Parathyroid adenoma (tissue), 2 donors: ENCODE measurements at regions not wholly inside any gene's neighbourhood (a gene's known extent, or its start where the extent isn't known, plus 50 kb on each side); places are given as distances from the start of the nearest gene placed in this dataset.
"Not testable (repeated sequence)": the region's sequence is repeated elsewhere in the genome, so short reads cannot be mapped to it uniquely, and the experiment has no call there.

Experiments used
- H2AFZ ChIP-seq: fragments of 300-600 bp; sonication (generic); one replicate; pipeline ENCODE4 v1.7.0; 2017; ENCODE audit warnings: antibody characterized with exemption, mild to moderate bottlenecking
- H3K27ac ChIP-seq: fragments of 300-600 bp; sonication (generic); one replicate; pipeline ENCODE4 v1.7.0; 2017
- H3K27me3 ChIP-seq: fragments of 300-600 bp; sonication (generic); one replicate; pipeline ENCODE4 v1.7.0; 2017; ENCODE audit warnings: low read length; ENCODE audit not compliant: control insufficient read depth, insufficient read depth
- H3K36me3 ChIP-seq: fragments of 300-600 bp; sonication (generic); one replicate; pipeline ENCODE4 v1.7.0; 2017; ENCODE audit warnings: low read length; ENCODE audit not compliant: control insufficient read depth, insufficient read depth
- H3K4me1 ChIP-seq: fragments of 300-600 bp; sonication (generic); one replicate; pipeline ENCODE4 v1.7.0; 2017; ENCODE audit warnings: control low read depth
- H3K4me2 ChIP-seq: fragments of 300-600 bp; sonication (generic); one replicate; pipeline ENCODE4 v1.7.0; 2017; ENCODE audit warnings: low read length
- H3K4me3 ChIP-seq: fragments of 300-600 bp; sonication (generic); one replicate; pipeline ENCODE4 v1.7.0; 2017; ENCODE audit warnings: low read depth, low read length
- H3K79me2 ChIP-seq: fragments of 300-600 bp; sonication (generic); one replicate; pipeline ENCODE4 v1.7.0; 2017; ENCODE audit warnings: control low read depth
- H3K9ac ChIP-seq: fragments of 300-600 bp; sonication (generic); one replicate; pipeline ENCODE4 v1.7.0; 2017; ENCODE audit warnings: mild to moderate bottlenecking
- H3K9me3 ChIP-seq: fragments of 300-600 bp; sonication (generic); one replicate; pipeline ENCODE4 v1.7.0; 2017; ENCODE audit warnings: low read length; ENCODE audit not compliant: control insufficient read depth
- CTCF ChIP-seq: fragments of 300-600 bp; sonication (generic); IDR thresholded peaks from one replicate; pipeline ENCODE4 v1.7.0; 2017; ENCODE audit warnings: antibody characterized with exemption, mild to moderate bottlenecking
- donor health status: primary hyperparathyroidism.

DNA sequence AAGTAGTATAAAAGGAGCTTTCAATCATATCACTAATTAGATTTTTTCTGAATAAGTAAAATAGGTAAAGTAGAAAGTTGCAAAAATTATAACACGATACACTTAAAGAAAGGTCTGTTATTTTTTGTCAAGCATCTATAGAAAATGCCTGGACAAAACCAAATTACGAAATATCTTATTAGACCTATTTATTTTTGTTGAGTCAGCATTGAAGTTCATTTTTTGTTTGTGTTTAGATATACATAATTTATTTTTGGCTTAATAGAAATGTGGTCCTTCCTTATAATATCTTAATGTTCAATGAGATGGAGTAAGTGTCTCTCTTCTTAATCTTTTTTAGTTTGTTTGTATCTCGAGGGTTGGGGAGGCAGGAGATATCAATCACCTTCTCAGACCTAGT lies 214.8 kb upstream of the GRIA1 start:
- Histone ChIP-seq H3K27me3 (no peaks in the 10 kb centered on the region), H3K36me3 (no peaks in the 10 kb centered on the region), H3K4me1 (no peaks in the 10 kb centered on the region), H3K4me2 (no peak overlapping the region), H3K79me2 (no peaks in the 10 kb centered on the region), H3K4me3 (no peak overlapping the region), H3K27ac (no peak overlapping the region), H3K9me3 (no peaks in the 10 kb centered on the region), H3K9ac (no peak overlapping the region), H2AFZ (no peak overlapping the region)
- no peak for TF ChIP-seq CTCF

DNA sequence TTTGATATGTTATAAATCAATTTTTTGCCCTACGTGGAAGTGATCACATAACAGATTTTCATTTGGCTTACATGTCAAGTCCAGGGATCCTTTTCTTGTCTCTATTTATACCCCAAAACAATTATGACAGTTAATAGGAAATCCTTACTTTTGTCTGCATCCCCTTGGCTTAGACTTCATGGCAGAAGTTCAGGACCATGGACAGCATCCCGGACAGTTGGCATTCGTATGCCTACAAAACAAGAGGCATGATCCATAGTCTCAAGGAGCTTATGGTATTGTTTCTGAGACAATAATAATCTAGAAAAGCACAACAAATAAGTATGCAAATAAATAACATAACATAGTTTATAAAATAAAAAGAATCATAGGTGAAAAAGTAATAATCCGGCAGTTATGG lies 214.3 kb upstream of the GRIA1 start:
- TF ChIP-seq CTCF: no peak
- no peak overlapping the region for H2AFZ ChIP-seq

DNA sequence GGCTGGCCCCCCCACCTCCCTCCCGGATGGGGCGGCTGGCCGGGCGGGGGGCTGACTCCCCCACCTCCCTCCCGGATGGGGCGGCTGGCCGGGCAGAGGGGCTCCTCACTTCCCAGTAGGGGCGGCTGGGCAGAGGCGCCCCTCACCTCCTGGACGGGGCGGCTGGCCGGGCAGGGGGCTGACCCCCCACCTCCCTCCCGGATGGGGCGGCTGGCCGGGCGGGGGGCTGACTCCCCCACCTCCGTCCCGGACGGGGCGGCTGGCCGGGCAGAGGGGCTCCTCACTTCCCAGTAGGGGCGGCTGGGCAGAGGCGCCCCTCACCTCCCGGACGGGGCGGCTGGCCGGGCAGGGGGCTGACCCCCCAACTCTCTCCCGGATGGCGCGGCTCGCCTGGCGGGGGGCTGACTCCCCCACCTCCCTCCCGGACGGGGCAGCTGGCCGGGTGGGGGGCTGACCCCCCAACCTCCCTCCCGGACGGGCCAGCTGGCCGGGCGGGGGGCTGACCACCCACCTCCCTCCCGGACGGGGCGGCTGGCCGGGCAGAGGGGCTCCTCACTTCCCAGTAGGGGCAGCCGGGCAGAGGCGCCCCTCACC lies 194.1 kb upstream of the GRIA1 start:
- H3K4me3 ChIP-seq, H3K36me3 ChIP-seq, H3K27ac ChIP-seq, H3K27me3 ChIP-seq, H2AFZ ChIP-seq, H3K79me2 ChIP-seq, H3K9me3 ChIP-seq, H3K9ac ChIP-seq, H3K4me2 ChIP-seq, H3K4me1 ChIP-seq: not testable (repeated sequence)

More for the DNA sequence above, 214.3 kb upstream of the GRIA1 start:
- H3K4me3 ChIP-seq: no peak overlapping the region
- H3K27me3 ChIP-seq: no peaks in the 10 kb centered on the region
- no peaks in the 10 kb centered on the region for H3K4me1 ChIP-seq
- H3K4me2 ChIP-seq: no peak overlapping the region
- no peaks in the 10 kb centered on the region for H3K36me3 ChIP-seq
- no peaks in the 10 kb centered on the region for H3K9me3 ChIP-seq
- no peaks in the 10 kb centered on the region for H3K79me2 ChIP-seq
- no peak overlapping the region for H3K27ac ChIP-seq
- H3K9ac ChIP-seq: no peak overlapping the region

GRCh38 chr5:153299891-153300290 lies 190.6 kb upstream of the GRIA1 start:
- H2AFZ ChIP-seq: no peak overlapping the region
- no peaks in the 10 kb centered on the region for H3K79me2 ChIP-seq
- H3K4me1 ChIP-seq: no peaks in the 10 kb centered on the region
- no peaks in the 10 kb centered on the region for H3K27me3 ChIP-seq
- H3K9me3 ChIP-seq: no peaks in the 10 kb centered on the region
- no peak overlapping the region for H3K27ac ChIP-seq
- no peak overlapping the region for H3K4me3 ChIP-seq
- no peak overlapping the region for H3K4me2 ChIP-seq
- H3K36me3 ChIP-seq: no peaks in the 10 kb centered on the region
- no peak overlapping the region for H3K9ac ChIP-seq
- no peak for TF ChIP-seq CTCF

GRCh38 chr5:153308282-153308681 lies 182.2 kb upstream of the GRIA1 start:
- Histone ChIP-seq H3K27ac (no peak overlapping the region), H3K4me2 (no peak overlapping the region), H3K9ac (no peak overlapping the region), H3K9me3 (no peaks in the 10 kb centered on the region), H3K27me3 (no peaks in the 10 kb centered on the region), H3K36me3 (no peaks in the 10 kb centered on the region), H3K4me1 (no peaks in the 10 kb centered on the region), H2AFZ (no peak overlapping the region), H3K4me3 (no peak overlapping the region), H3K79me2 (no peaks in the 10 kb centered on the region)
- no peak for TF ChIP-seq CTCF
